Spleen (tissue), 7 donors: ENCODE measurements at regions not wholly inside any gene's neighbourhood (a gene's known extent, or its start where the extent isn't known, plus 50 kb on each side); places are given as distances from the start of the nearest gene placed in this dataset.

Experiments
- POLR2AphosphoS5 ChIP-seq, 3 donors: sonication (generic); formaldehyde crosslinking; IDR thresholded peaks; one replicate each; pipeline ENCODE4 v1.5.1; 2017; ENCODE audit warnings: antibody characterized with exemption in 3 of 3
- TF ChIP-seq, protein P1 (sequence below), 11 experiments: fragments of 200-600 bp in 7 of 11; fragments of 450-650 bp in 4 of 11; sonication (generic) in 4 of 11; IDR thresholded peaks in 8 of 11; conservative IDR thresholded peaks in 3 of 11; 1 replicate in 7 of 11; 2 replicates in 4 of 11; pipeline versions ENCODE4 v1.4.0 to v1.8.0; 2016 to 2021; ENCODE audit warnings: antibody characterized with exemption in 11 of 11, inconsistent platforms in 4 of 11, mild to moderate bottlenecking in 1 of 11
- donor health status: DM: no; HTN: no; CAD: no; lungs with moderate emphysema.
- donor health status: DM: no; HTN: no; CAD: no.
- donor health status: DM: no; HTN: no; CAD: no.

DNA sequence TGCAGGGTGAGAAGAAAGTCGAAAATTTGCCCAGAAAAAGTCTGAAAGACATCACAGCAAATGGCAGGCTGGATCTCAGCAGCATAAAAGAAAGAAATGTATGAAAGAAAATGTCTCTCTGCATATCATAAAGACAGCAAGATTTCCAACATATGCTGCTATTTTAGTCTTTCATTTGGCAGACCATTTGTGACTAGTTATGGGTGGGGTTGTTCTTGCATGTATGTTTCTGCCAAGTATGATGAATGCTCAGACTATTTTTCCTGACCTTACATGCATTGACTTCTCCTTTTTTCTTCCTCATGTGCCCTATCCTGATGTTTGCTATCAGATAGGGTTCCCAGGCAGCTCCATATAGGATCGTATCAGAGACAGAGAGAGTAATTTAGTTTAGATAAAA lies 58.5 kb upstream of the PARD3B start:
- TF ChIP-seq, protein P1, sequence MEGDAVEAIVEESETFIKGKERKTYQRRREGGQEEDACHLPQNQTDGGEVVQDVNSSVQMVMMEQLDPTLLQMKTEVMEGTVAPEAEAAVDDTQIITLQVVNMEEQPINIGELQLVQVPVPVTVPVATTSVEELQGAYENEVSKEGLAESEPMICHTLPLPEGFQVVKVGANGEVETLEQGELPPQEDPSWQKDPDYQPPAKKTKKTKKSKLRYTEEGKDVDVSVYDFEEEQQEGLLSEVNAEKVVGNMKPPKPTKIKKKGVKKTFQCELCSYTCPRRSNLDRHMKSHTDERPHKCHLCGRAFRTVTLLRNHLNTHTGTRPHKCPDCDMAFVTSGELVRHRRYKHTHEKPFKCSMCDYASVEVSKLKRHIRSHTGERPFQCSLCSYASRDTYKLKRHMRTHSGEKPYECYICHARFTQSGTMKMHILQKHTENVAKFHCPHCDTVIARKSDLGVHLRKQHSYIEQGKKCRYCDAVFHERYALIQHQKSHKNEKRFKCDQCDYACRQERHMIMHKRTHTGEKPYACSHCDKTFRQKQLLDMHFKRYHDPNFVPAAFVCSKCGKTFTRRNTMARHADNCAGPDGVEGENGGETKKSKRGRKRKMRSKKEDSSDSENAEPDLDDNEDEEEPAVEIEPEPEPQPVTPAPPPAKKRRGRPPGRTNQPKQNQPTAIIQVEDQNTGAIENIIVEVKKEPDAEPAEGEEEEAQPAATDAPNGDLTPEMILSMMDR (IDR thresholded peaks at IDR 0.05 in 8 of 11, conservative IDR thresholded peaks at IDR 0.05 in 3 of 11): no peak
- TF ChIP-seq POLR2AphosphoS5 (IDR thresholded peaks at IDR 0.05): no peak
